Neural cell (in vitro differentiated cells): ENCODE measurements at regions not wholly inside any gene's neighbourhood (a gene's known extent, or its start where the extent isn't known, plus 50 kb on each side); places are given as distances from the start of the nearest gene placed in this dataset.

Experiments used
- H2AFZ ChIP-seq: fragments of 200-600, 300-800 bp; sonication (generic), shearing (Covaris generic); 2 replicates; pipeline ENCODE4 v1.6.0; 2014; ENCODE audit warnings: low read depth, mild to moderate bottlenecking, antibody characterized with exemption, low read length, moderate library complexity
- H3F3A ChIP-seq: fragments of 200-600 bp; shearing (Covaris generic); 2 replicates; pipeline ENCODE4 v1.6.1; 2016; ENCODE audit warnings: mild to moderate bottlenecking, moderate library complexity, mixed read lengths, antibody characterized with exemption, low read length; ENCODE audit not compliant: insufficient read depth, poor library complexity, severe bottlenecking
- H3K27ac ChIP-seq: fragments of 200-600, 300-800 bp; sonication (generic), shearing (Covaris generic); 2 replicates; pipeline ENCODE4 v1.5.1; 2014; ENCODE audit warnings: mild to moderate bottlenecking, low read length, moderate library complexity
- H3K27me3 ChIP-seq: fragments of 300-800, 200-600 bp; sonication (generic), shearing (Covaris generic); 2 replicates; pipeline ENCODE4 v1.6.0; 2014; ENCODE audit warnings: mild to moderate bottlenecking, low read depth, low read length, moderate library complexity; ENCODE audit not compliant: insufficient read depth
- H3K36me3 ChIP-seq: fragments of 300-800, 200-600 bp; sonication (generic), shearing (Covaris generic); 2 replicates; pipeline ENCODE4 v1.5.1; 2014; ENCODE audit warnings: mild to moderate bottlenecking, antibody characterized with exemption, low read length, moderate library complexity; ENCODE audit not compliant: insufficient read depth
- H3K4me2 ChIP-seq: fragments of 300-800, 200-600 bp; sonication (generic), shearing (Covaris generic); 2 replicates; pipeline ENCODE4 v1.6.0; 2014; ENCODE audit warnings: mild to moderate bottlenecking, low read length
- H3K4me3 ChIP-seq: fragments of 300-800, 200-600 bp; sonication (generic), shearing (Covaris generic); 2 replicates; pipeline ENCODE4 v1.5.1; 2014; ENCODE audit warnings: mild to moderate bottlenecking, low read length, moderate library complexity
- H3K79me2 ChIP-seq: fragments of 200-600 bp; shearing (Covaris generic); replicated peaks from 2 replicates; pipeline ENCODE4 v1.6.0; 2014; ENCODE audit warnings: mild to moderate bottlenecking, low read length, moderate library complexity; ENCODE audit not compliant: insufficient read depth
- H3K9ac ChIP-seq: fragments of 300-800, 200-600 bp; sonication (generic), shearing (Covaris generic); 2 replicates; pipeline ENCODE4 v1.6.1; 2016; ENCODE audit warnings: mild to moderate bottlenecking, low read length, mixed read lengths
- H3K9me2 ChIP-seq: fragments of 200-600 bp; shearing (Covaris generic); 2 replicates; pipeline ENCODE4 v1.6.1; 2016; ENCODE audit warnings: mild to moderate bottlenecking, low read length, mixed read lengths; ENCODE audit not compliant: insufficient read depth
- H3K9me3 ChIP-seq: fragments of 200-600, 300-800 bp; sonication (generic), shearing (Covaris generic); 2 replicates; pipeline ENCODE4 v1.6.1; 2016; ENCODE audit warnings: mild to moderate bottlenecking, mixed run types, low read length, moderate library complexity, mixed read lengths
- H4K20me1 ChIP-seq: fragments of 200-600 bp; shearing (Covaris generic); 2 replicates; pipeline ENCODE4 v1.6.1; 2016; ENCODE audit warnings: mild to moderate bottlenecking, mixed run types; ENCODE audit not compliant: insufficient read depth
- EP300 ChIP-seq: fragments of 450-650 bp; conservative IDR thresholded peaks from 2 replicates; pipeline ENCODE4 v1.6.1; 2014; ENCODE audit warnings: antibody characterized with exemption, mild to moderate bottlenecking, moderate library complexity; ENCODE audit not compliant: poor library complexity, severe bottlenecking
- EZH2 ChIP-seq: fragments of 200-600, 300-800 bp; shearing (Covaris generic), sonication (generic); IDR thresholded peaks from 2 replicates; pipeline ENCODE4 v1.6.1; 2014; ENCODE audit warnings: antibody characterized with exemption, low read length, borderline replicate concordance, mild to moderate bottlenecking; ENCODE audit not compliant: insufficient read depth, poor library complexity, severe bottlenecking
- MXI1 ChIP-seq: fragments of 450-650 bp; conservative IDR thresholded peaks from 2 replicates; pipeline ENCODE4 v1.6.1; 2014; ENCODE audit warnings: antibody characterized with exemption, mild to moderate bottlenecking; ENCODE audit not compliant: poor library complexity, severe bottlenecking
- POLR2AphosphoS5 ChIP-seq: IDR thresholded peaks from 2 replicates; pipeline ENCODE4 v1.6.1; 2012
- RAD21 ChIP-seq: fragments of 450-650 bp; conservative IDR thresholded peaks from 2 replicates; pipeline ENCODE4 v1.6.1; 2014; ENCODE audit warnings: antibody characterized with exemption, mild to moderate bottlenecking, moderate library complexity
- SMC3 ChIP-seq: fragments of 450-650 bp; conservative IDR thresholded peaks from 2 replicates; pipeline ENCODE4 v1.6.1; 2014; ENCODE audit warnings: antibody characterized with exemption, mild to moderate bottlenecking, moderate library complexity; ENCODE audit not compliant: poor library complexity
- TAF1 ChIP-seq: IDR thresholded peaks from 2 replicates; pipeline ENCODE4 v1.6.1; 2012; ENCODE audit warnings: low read depth
- TF ChIP-seq, protein P1 (sequence below): fragments of 450-650 bp; IDR thresholded peaks from 2 replicates; pipeline ENCODE4 v1.5.1; 2014; ENCODE audit warnings: antibody characterized with exemption, mild to moderate bottlenecking, moderate library complexity; ENCODE audit not compliant: poor library complexity, severe bottlenecking
- TF ChIP-seq, protein P2 (sequence below): IDR thresholded peaks from 2 replicates; pipeline ENCODE4 v1.6.1; 2012; ENCODE audit warnings: borderline replicate concordance

DNA sequence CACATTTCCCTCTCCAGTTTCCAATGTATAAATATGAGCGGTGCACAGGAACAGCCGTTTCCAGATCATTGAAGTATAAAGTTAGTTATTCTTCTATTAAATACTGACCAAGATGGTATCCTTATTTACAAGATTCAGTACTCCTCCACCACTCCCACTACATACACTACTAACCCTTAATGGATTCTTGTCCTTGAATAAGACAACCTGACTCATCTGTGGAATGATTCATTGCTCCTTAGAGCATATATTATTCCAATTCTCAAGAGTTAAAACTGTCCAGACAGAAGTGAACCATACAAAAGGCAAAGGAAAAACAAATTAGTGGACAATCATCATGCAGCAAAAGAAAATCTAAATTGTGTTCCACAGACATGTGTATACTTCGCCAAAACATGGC, 373.3 kb downstream of the IDS start:
- Histone ChIP-seq H3K9ac (no peak overlapping the region), H3K27ac (no peak overlapping the region), H3K9me3 (no peaks in the 10 kb centered on the region), H3K36me3 (no peaks in the 10 kb centered on the region), H2AFZ (no peak overlapping the region), H3K79me2 (no peaks in the 10 kb centered on the region), H3K4me2 (no peak overlapping the region), H4K20me1 (no peaks in the 10 kb centered on the region), H3K4me3 (no peak overlapping the region), H3K9me2 (no peaks in the 10 kb centered on the region), H3K27me3 (no peaks in the 10 kb centered on the region), H3F3A (no peaks in the 10 kb centered on the region)
- TF ChIP-seq SMC3 = no peak
- no peak for TF ChIP-seq POLR2AphosphoS5
- TF ChIP-seq EZH2 = no peak
- TF ChIP-seq, protein P1, sequence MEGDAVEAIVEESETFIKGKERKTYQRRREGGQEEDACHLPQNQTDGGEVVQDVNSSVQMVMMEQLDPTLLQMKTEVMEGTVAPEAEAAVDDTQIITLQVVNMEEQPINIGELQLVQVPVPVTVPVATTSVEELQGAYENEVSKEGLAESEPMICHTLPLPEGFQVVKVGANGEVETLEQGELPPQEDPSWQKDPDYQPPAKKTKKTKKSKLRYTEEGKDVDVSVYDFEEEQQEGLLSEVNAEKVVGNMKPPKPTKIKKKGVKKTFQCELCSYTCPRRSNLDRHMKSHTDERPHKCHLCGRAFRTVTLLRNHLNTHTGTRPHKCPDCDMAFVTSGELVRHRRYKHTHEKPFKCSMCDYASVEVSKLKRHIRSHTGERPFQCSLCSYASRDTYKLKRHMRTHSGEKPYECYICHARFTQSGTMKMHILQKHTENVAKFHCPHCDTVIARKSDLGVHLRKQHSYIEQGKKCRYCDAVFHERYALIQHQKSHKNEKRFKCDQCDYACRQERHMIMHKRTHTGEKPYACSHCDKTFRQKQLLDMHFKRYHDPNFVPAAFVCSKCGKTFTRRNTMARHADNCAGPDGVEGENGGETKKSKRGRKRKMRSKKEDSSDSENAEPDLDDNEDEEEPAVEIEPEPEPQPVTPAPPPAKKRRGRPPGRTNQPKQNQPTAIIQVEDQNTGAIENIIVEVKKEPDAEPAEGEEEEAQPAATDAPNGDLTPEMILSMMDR = no peak
- no peak for TF ChIP-seq RAD21
- no peak for TF ChIP-seq MXI1
- TF ChIP-seq EP300 = no peak
- no peak for TF ChIP-seq TAF1
- TF ChIP-seq, protein P2, sequence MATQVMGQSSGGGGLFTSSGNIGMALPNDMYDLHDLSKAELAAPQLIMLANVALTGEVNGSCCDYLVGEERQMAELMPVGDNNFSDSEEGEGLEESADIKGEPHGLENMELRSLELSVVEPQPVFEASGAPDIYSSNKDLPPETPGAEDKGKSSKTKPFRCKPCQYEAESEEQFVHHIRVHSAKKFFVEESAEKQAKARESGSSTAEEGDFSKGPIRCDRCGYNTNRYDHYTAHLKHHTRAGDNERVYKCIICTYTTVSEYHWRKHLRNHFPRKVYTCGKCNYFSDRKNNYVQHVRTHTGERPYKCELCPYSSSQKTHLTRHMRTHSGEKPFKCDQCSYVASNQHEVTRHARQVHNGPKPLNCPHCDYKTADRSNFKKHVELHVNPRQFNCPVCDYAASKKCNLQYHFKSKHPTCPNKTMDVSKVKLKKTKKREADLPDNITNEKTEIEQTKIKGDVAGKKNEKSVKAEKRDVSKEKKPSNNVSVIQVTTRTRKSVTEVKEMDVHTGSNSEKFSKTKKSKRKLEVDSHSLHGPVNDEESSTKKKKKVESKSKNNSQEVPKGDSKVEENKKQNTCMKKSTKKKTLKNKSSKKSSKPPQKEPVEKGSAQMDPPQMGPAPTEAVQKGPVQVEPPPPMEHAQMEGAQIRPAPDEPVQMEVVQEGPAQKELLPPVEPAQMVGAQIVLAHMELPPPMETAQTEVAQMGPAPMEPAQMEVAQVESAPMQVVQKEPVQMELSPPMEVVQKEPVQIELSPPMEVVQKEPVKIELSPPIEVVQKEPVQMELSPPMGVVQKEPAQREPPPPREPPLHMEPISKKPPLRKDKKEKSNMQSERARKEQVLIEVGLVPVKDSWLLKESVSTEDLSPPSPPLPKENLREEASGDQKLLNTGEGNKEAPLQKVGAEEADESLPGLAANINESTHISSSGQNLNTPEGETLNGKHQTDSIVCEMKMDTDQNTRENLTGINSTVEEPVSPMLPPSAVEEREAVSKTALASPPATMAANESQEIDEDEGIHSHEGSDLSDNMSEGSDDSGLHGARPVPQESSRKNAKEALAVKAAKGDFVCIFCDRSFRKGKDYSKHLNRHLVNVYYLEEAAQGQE = no peak

DNA sequence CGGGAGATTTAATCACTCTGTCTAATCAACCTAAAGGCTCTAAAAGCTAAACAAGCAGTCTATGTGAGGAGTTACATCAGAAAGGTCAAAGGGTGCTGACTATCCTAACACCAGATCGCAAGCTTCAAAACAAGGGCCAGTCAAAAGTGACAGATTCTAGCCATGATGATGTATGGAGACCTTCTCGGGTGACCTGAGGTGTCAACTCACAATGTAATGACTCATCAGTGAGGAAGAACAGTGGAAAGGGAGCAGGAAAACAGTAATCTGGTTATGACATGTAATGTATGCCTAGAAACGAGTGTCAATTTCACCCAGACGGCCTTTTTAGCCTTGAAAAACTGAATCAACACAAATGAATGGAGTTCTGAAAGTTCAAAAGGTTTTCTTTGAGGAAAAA, 375.3 kb downstream of the IDS start:
- TF ChIP-seq, protein P1 = no peak
- TF ChIP-seq TAF1 (no peak), MXI1 (no peak), EZH2 (no peak), EP300 (no peak), POLR2AphosphoS5 (no peak), SMC3 (no peak), RAD21 (no peak)
- TF ChIP-seq, protein P2 = no peak

More for the DNA sequence above, 375.3 kb downstream of the IDS start:
- H3K36me3 ChIP-seq = no peaks in the 10 kb centered on the region
- no peaks in the 10 kb centered on the region for H3K27me3 ChIP-seq
- H3K9me3 ChIP-seq = no peaks in the 10 kb centered on the region
- H3K9ac ChIP-seq = no peak overlapping the region
- H3K79me2 ChIP-seq = no peaks in the 10 kb centered on the region
- no peaks in the 10 kb centered on the region for H3K9me2 ChIP-seq
- no peak overlapping the region for H3K4me2 ChIP-seq
- no peaks in the 10 kb centered on the region for H3F3A ChIP-seq
- H4K20me1 ChIP-seq = no peaks in the 10 kb centered on the region
- no peak overlapping the region for H3K27ac ChIP-seq
- H3K4me3 ChIP-seq = no peak overlapping the region
- no peak overlapping the region for H2AFZ ChIP-seq
